PC-3 (cell line): ENCODE measurements at regions not wholly inside any gene's neighbourhood (a gene's known extent, or its start where the extent isn't known, plus 50 kb on each side); places are given as distances from the start of the nearest gene placed in this dataset.

Source experiments
- CTCF ChIP-seq: fragments of 300-600 bp; sonication (generic); conservative IDR thresholded peaks from 2 replicates; pipeline ENCODE4 v1.5.1; 2017; ENCODE audit warnings: antibody characterized with exemption, low read depth, mild to moderate bottlenecking, low read length
- EZH2 ChIP-seq: fragments of 300-600 bp; sonication (generic); IDR thresholded peaks from one replicate; pipeline ENCODE4 v1.6.1; 2017; ENCODE audit warnings: antibody characterized with exemption, mild to moderate bottlenecking, low read length; ENCODE audit not compliant: unreplicated experiment
- EZH2phosphoT487 ChIP-seq: fragments of 300-600 bp; sonication (generic); IDR thresholded peaks from 2 replicates; pipeline ENCODE4 v1.6.1; 2018; ENCODE audit warnings: mild to moderate bottlenecking, antibody characterized with exemption, low read length, borderline replicate concordance

DNA sequence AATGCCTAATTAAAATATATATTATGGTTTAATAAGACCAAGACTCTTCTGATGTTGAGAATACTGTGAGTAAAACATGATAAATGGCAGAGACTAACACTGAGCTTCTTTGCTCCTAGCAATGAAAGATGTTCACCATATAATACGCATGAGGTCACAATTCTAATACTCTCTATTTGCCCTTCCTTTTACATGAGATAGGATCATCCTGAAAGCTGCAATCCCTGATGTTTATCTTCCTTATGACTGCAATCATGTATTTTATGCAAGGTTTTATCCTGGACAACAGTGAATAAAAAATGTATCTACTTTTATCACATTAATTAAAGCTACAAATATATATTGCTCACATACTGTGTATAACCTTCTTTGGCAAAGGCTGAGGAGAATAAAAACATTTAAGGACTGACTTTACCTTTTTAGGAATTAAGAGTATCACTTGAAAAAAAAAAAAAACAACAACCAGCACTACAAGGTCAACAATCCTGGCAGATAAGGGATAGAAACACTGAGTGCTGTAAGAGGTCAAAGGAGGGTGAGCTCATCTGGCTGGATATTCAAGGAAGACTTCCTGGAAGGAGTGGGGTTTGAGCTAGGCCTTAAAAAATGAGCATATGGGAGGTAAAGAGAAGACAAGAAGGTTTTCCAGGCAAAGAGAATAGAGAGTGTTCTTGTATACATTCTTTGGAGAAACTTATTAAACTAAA, 99.9 kb downstream of the AREG start:
- no peak for TF ChIP-seq EZH2
- TF ChIP-seq CTCF: no peak
- no peak for TF ChIP-seq EZH2phosphoT487
